HEK293 (cell line): ENCODE measurements at regions not wholly inside any gene's neighbourhood (a gene's known extent, or its start where the extent isn't known, plus 50 kb on each side); places are given as distances from the start of the nearest gene placed in this dataset.

Experiments used
- ZNF366 ChIP-seq: fragments of 450-650 bp; formaldehyde crosslinking; conservative IDR thresholded peaks from 2 replicates; pipeline ENCODE4 v1.5.1; 2016; ENCODE audit warnings: missing biosample characterization, missing genetic modification characterization
- ZNF548 ChIP-seq: fragments of 450-650 bp; formaldehyde crosslinking; IDR thresholded peaks from 2 replicates; pipeline ENCODE4 v1.5.1; 2016; ENCODE audit warnings: missing biosample characterization, missing genetic modification characterization
- TF ChIP-seq, protein P1 (sequence below): fragments of 450-650 bp; formaldehyde crosslinking; IDR thresholded peaks from 2 replicates; pipeline ENCODE4 v1.5.1; 2016; ENCODE audit warnings: missing biosample characterization, missing genetic modification characterization

DNA sequence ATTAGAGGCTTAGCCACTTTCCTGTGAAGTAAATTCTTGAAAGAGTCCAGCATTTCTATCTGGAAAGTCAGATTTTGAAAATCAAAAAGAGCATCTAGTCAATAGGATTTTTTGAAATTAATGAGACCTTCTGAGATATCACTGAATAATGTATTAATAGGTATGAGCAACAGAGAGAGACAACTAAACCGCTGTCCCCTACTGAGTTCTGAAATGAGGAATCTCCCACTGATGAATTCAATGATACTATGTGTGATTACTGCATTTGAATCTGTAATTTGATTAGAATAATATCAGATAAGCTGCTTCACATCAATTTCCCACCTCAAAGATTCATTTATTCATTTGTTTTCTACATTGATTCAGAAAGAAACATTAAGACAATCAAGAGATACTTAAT, 252.8 kb downstream of the TMX3 start:
- TF ChIP-seq ZNF548 (no peak), ZNF366 (tag by site-specific recombination) (no peak)
- TF ChIP-seq, protein P1, sequence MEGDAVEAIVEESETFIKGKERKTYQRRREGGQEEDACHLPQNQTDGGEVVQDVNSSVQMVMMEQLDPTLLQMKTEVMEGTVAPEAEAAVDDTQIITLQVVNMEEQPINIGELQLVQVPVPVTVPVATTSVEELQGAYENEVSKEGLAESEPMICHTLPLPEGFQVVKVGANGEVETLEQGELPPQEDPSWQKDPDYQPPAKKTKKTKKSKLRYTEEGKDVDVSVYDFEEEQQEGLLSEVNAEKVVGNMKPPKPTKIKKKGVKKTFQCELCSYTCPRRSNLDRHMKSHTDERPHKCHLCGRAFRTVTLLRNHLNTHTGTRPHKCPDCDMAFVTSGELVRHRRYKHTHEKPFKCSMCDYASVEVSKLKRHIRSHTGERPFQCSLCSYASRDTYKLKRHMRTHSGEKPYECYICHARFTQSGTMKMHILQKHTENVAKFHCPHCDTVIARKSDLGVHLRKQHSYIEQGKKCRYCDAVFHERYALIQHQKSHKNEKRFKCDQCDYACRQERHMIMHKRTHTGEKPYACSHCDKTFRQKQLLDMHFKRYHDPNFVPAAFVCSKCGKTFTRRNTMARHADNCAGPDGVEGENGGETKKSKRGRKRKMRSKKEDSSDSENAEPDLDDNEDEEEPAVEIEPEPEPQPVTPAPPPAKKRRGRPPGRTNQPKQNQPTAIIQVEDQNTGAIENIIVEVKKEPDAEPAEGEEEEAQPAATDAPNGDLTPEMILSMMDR = no peak
